D721Med (cell line): ENCODE measurements at regions not wholly inside any gene's neighbourhood (a gene's known extent, or its start where the extent isn't known, plus 50 kb on each side); places are given as distances from the start of the nearest gene placed in this dataset.

ENCODE experiments used
- DNase-seq: peaks from one replicate; pipeline ENCODE4 v3.0.0; 2011; ENCODE audit warnings: low spot score; ENCODE audit not compliant: insufficient read length
- FAIRE-seq: peaks from 2 replicates; lab custom pipeline; 2011; peaks lifted over from hg19 to GRCh38; lab: Jason Lieb, UNC
- CTCF ChIP-seq: IDR thresholded peaks from 2 replicates; pipeline ENCODE4 v1.5.1; 2012; ENCODE audit warnings: mild to moderate bottlenecking, control low read depth; ENCODE audit not compliant: insufficient read depth; ENCODE audit errors: missing control alignments

- DNase-seq (no peak), FAIRE-seq (no peak)
- no peak for TF ChIP-seq CTCF
Measured at GRCh38 chr2:56718413-56718812, 534.6 kb downstream of the CCDC85A start.

GRCh38 chr2:56729212-56729611 lies 545.4 kb downstream of the CCDC85A start:
- no peak for DNase-seq
- no peak for TF ChIP-seq CTCF
- no peak for FAIRE-seq

- TF ChIP-seq CTCF, result no peak
- DNase-seq, result no peak
- no peak for FAIRE-seq
Measured at GRCh38 chr2:56732946-56733345, 549.2 kb downstream of the CCDC85A start.

- no peak for FAIRE-seq
- TF ChIP-seq CTCF, result no peak
- no peak for DNase-seq
Measured at GRCh38 chr2:56739413-56739812, 555.6 kb downstream of the CCDC85A start.

GRCh38 chr2:56741601-56742102 lies 557.9 kb downstream of the CCDC85A start:
- TF ChIP-seq CTCF, result no peak
- no peak for DNase-seq
- FAIRE-seq, result no peak

GRCh38 chr2:56743807-56744206 lies 560.0 kb downstream of the CCDC85A start:
- TF ChIP-seq CTCF, result no peak
- DNase-seq (no peak), FAIRE-seq (no peak)

- DNase-seq (no peak), FAIRE-seq (peak; percentile 63)
- peak; percentile 58 for TF ChIP-seq CTCF
Measured at GRCh38 chr2:56749152-56749752, 565.5 kb downstream of the CCDC85A start.
